A673 (cell line): ENCODE measurements at regions not wholly inside any gene's neighbourhood (a gene's known extent, or its start where the extent isn't known, plus 50 kb on each side); places are given as distances from the start of the nearest gene placed in this dataset.
"Not testable (repeated sequence)": the region's sequence is repeated elsewhere in the genome, so short reads cannot be mapped to it uniquely, and the experiment has no call there.

ENCODE experiments used
- BruUV-seq: library from RNA; stranded (reverse); fragments of 400-500 nt; replicated peaks from 2 replicates; lab custom pipeline; 2021; lab: Mats Ljungman, UMichigan
- CTCF ChIA-PET: fragments of 300-600 bp; sonication (Branson Sonifier 250); formaldehyde crosslinking; loops from one replicate; lab custom pipeline; 2022; ENCODE audit warnings: antibody characterized with exemption; lab: Charles Lee
- POLR2A ChIA-PET: fragments of 300-600 bp; sonication (Branson Sonifier 250); formaldehyde crosslinking; loops from one replicate; lab custom pipeline; 2022; ENCODE audit warnings: antibody characterized with exemption; ENCODE audit not compliant: low non-redundant PET; lab: Charles Lee
- DNase-seq: peaks from one replicate; pipeline ENCODE4 v3.0.0-alpha.2; 2015; ENCODE audit warnings: low spot score
- H3K27ac ChIP-seq: fragments of 200-600 bp; sonication (generic); 2 replicates; pipeline ENCODE4 v1.5.1; 2016; ENCODE audit warnings: mixed run types, low read depth, mild to moderate bottlenecking, mixed read lengths, antibody characterized with exemption, low read length; ENCODE audit not compliant: poor library complexity, severe bottlenecking
- H3K27me3 ChIP-seq: fragments of 200-600 bp; sonication (generic); replicated peaks from 2 replicates; pipeline ENCODE4 v1.6.1; 2017; ENCODE audit warnings: mixed run types, low read depth, mild to moderate bottlenecking, mixed read lengths, antibody characterized with exemption, low read length; ENCODE audit not compliant: insufficient read depth, poor library complexity
- H3K36me3 ChIP-seq: fragments of 200-600 bp; sonication (generic); 2 replicates; pipeline ENCODE4 v1.6.1; 2016; ENCODE audit warnings: mixed run types, mild to moderate bottlenecking, mixed read lengths, antibody characterized with exemption, low read length; ENCODE audit not compliant: insufficient read depth, poor library complexity, severe bottlenecking
- H3K4me1 ChIP-seq: fragments of 200-600 bp; sonication (generic); 2 replicates; pipeline ENCODE4 v1.6.1; 2017; ENCODE audit warnings: mixed run types, mild to moderate bottlenecking, mixed read lengths, antibody characterized with exemption, low read length; ENCODE audit not compliant: insufficient read depth, poor library complexity, severe bottlenecking
- H3K4me3 ChIP-seq: fragments of 200-600 bp; sonication (generic); 2 replicates; pipeline ENCODE4 v1.5.1; 2016; ENCODE audit warnings: low read depth, mixed run types, mild to moderate bottlenecking, mixed read lengths, low read length; ENCODE audit not compliant: poor library complexity, severe bottlenecking
- H3K9me3 ChIP-seq: fragments of 200-600 bp; sonication (generic); 2 replicates; pipeline ENCODE4 v1.6.1; 2016; ENCODE audit warnings: mixed run types, low read depth, mild to moderate bottlenecking, mixed read lengths, antibody characterized with exemption, low read length; ENCODE audit not compliant: poor library complexity, severe bottlenecking
- CTCF ChIP-seq: fragments of 300-800, 200-600 bp; sonication (generic); conservative IDR thresholded peaks from 2 replicates; pipeline ENCODE4 v1.5.1; 2017; ENCODE audit warnings: low read depth, mild to moderate bottlenecking, antibody characterized with exemption, low read length, moderate library complexity, mixed read lengths
- EZH2 ChIP-seq: fragments of 200-600 bp; sonication (generic); IDR thresholded peaks from 2 replicates; pipeline ENCODE4 v1.6.1; 2017; ENCODE audit warnings: borderline replicate concordance, low read depth, mild to moderate bottlenecking, mixed read lengths, antibody characterized with exemption, low read length; ENCODE audit not compliant: poor library complexity, severe bottlenecking
- intact Hi-C: fragments of 100-400 bp; cut with micrococcal nuclease; formaldehyde crosslinking; loops from one replicate; pipeline ENCODE4 v1.10.0; 2022; ENCODE audit not compliant: unreplicated experiment

GRCh38 chr11:39341461-39341860 lies 2118.0 kb downstream of the LRRC4C start:
- BruUV-seq = no TSS peak
- Histone ChIP-seq H3K36me3 (no peaks in the 10 kb centered on the region), H3K4me1 (peaks cover 13% of the 10 kb centered on the region), H3K27me3 (no peaks in the 10 kb centered on the region), H3K9me3 (peaks cover 28% of the 10 kb centered on the region), H3K4me3 (no peak overlapping the region), H3K27ac (no peak overlapping the region)
- CTCF ChIA-PET = no interaction called here
- POLR2A ChIA-PET = no interaction called here
- no peak for TF ChIP-seq CTCF
- intact Hi-C loops = no loop called here
- DNase-seq = no peak

- H3K4me1 ChIP-seq, H3K36me3 ChIP-seq, H3K27me3 ChIP-seq, BruUV-seq, intact Hi-C loops, H3K27ac ChIP-seq, DNase-seq, CTCF ChIA-PET, POLR2A ChIA-PET, H3K4me3 ChIP-seq: not testable (repeated sequence)
- peaks cover 11% of the 10 kb centered on the region for H3K9me3 ChIP-seq
Observed at GRCh38 chr11:39333006-39333405, 2126.4 kb downstream of the LRRC4C start.

GRCh38 chr11:39327302-39327701 lies 2132.2 kb downstream of the LRRC4C start:
- DNase-seq = no peak
- intact Hi-C loops = no loop called here
- Histone ChIP-seq H3K36me3 (no peaks in the 10 kb centered on the region), H3K27ac (no peak overlapping the region), H3K9me3 (peaks cover 5% of the 10 kb centered on the region), H3K27me3 (no peaks in the 10 kb centered on the region), H3K4me1 (no peaks in the 10 kb centered on the region), H3K4me3 (no peak overlapping the region)
- BruUV-seq = no TSS peak
- ChIA-PET CTCF (no interaction called here), POLR2A (no interaction called here)
- TF ChIP-seq CTCF = no peak
- no peak for TF ChIP-seq EZH2

GRCh38 chr11:39311888-39312287 lies 2147.6 kb downstream of the LRRC4C start:
- DNase-seq, H3K9me3 ChIP-seq, H3K4me3 ChIP-seq, POLR2A ChIA-PET, H3K4me1 ChIP-seq, BruUV-seq, intact Hi-C loops, H3K27me3 ChIP-seq, H3K27ac ChIP-seq, H3K36me3 ChIP-seq, CTCF ChIA-PET: not testable (repeated sequence)
